ENCODE measurements at regions not wholly inside any gene's neighbourhood (a gene's known extent, or its start where the extent isn't known, plus 50 kb on each side); places are given as distances from the start of the nearest gene placed in this dataset.
"Not testable (repeated sequence)": the region's sequence is repeated elsewhere in the genome, so short reads cannot be mapped to it uniquely, and the experiment has no call there.

DNA sequence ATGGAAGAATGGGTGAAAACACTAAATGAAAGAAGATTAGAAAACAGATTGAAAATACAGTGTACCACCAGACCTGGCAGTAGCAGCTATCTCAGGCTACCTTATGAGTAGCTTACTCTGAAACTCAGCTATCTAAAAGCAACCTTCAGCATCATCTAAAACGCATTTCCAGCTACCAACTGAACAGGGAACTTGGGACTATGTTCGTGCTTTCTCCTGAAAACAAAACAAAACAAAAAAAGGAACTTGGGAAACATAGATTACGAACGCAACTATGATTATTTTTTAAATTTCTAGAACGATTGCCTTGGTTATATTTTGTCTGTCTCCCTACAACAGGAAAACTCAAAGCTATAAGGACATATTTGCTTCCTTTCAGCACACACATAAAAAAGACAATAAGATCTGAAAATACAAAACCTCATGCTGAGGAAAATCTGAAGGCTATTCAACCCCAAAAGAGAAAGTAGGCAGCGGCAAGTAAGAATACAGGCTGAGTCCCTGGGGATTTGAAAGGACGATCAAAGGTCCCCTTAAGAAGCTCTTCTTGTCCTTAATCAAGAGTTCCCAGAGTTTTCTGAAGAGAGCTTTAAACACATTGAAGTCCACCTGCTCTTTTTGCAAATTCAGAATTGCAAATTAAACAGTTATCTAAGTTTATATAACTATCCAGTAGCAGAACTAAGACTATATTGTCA is 53.4 kb downstream of the OR2K2 start:
- H3K27me3 ChIP-seq (ENCODE audit: control insufficient read depth, insufficient read depth, low read length) = no peaks in the 10 kb centered on the region
- DNase-seq (ENCODE audit: low read depth in 4 of 6, low spot score in 6 of 6) = no peak
- WGBS (ENCODE audit: insufficient coverage) = 80% methylated on average over 1 of the region's 7 CpGs
- H3K36me3 ChIP-seq (ENCODE audit: control insufficient read depth, insufficient read depth, low read length) = no peaks in the 10 kb centered on the region
- H3K4me1 ChIP-seq (ENCODE audit: control insufficient read depth, insufficient read depth, low read length) = no peaks in the 10 kb centered on the region
- no peak overlapping the region for H3K27ac ChIP-seq (ENCODE audit: low read depth, low read length)
- no peak overlapping the region for H3K4me3 ChIP-seq (ENCODE audit: low read depth, low read length)
- H3K9me3 ChIP-seq (ENCODE audit: control insufficient read depth, insufficient read depth, low read length) = no peaks in the 10 kb centered on the region

DNA sequence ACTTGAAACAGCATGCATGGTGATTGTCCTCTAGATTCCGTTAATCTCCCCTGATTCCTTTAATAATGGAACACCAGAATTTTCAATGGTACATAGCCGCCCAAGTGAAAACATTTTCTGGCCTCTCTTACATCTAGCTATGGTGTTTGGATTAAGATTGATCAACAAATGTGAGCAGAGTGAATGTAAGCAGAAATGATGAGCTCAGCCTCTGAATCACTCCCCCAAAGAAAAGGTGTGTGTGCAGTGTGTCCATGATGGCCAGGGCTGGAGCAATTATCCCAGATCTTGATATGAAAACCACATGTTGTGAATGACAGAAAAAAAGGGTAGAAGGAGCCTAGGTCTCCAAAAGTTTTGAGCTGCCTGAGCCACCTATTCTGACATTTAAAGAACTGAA is 55.3 kb downstream of the OR2K2 start:
- no peak overlapping the region for H3K4me3 ChIP-seq (ENCODE audit: low read depth, low read length)
- H3K9me3 ChIP-seq (ENCODE audit: control insufficient read depth, insufficient read depth, low read length) = no peaks in the 10 kb centered on the region
- no CpG with 5 or more reads among the region's 2 CpGs for WGBS (ENCODE audit: insufficient coverage)
- H3K4me1 ChIP-seq (ENCODE audit: control insufficient read depth, insufficient read depth, low read length) = no peaks in the 10 kb centered on the region
- no peaks in the 10 kb centered on the region for H3K27me3 ChIP-seq (ENCODE audit: control insufficient read depth, insufficient read depth, low read length)
- no peaks in the 10 kb centered on the region for H3K36me3 ChIP-seq (ENCODE audit: control insufficient read depth, insufficient read depth, low read length)
- no peak for DNase-seq (ENCODE audit: low read depth in 4 of 6, low spot score in 6 of 6)
- H3K27ac ChIP-seq (ENCODE audit: low read depth, low read length) = no peak overlapping the region

DNA sequence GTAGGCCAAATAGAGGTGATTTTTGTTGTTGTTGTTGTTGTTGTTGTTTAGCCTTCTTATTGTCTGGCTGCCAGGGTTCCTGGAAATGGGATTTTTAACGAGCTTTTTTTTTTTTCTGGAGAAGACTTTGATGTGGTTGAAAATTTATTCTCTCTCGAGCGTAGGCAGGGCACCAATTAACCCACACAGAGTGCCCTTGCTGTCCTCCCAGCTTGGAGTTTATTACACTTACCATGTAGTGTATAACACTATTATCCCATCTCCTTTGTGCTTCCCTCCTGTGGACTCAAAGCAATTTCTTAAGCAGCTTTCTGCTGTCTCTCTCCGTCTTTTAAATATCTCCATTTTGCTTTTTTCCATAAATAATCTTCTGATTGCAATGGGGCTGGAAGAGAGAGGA is 57.4 kb downstream of the OR2K2 start:
- Histone ChIP-seq H3K27me3 (ENCODE audit: control insufficient read depth, insufficient read depth, low read length) (no peaks in the 10 kb centered on the region), H3K4me3 (ENCODE audit: low read depth, low read length) (no peak overlapping the region), H3K36me3 (ENCODE audit: control insufficient read depth, insufficient read depth, low read length) (no peaks in the 10 kb centered on the region), H3K9me3 (ENCODE audit: control insufficient read depth, insufficient read depth, low read length) (no peaks in the 10 kb centered on the region), H3K4me1 (ENCODE audit: control insufficient read depth, insufficient read depth, low read length) (no peaks in the 10 kb centered on the region), H3K27ac (ENCODE audit: low read depth, low read length) (no peak overlapping the region)
- peak in 1 of 6 donors; percentile 44 for DNase-seq (ENCODE audit: low read depth in 4 of 6, low spot score in 6 of 6)
- no CpG with 5 or more reads among the region's 4 CpGs for WGBS (ENCODE audit: insufficient coverage)

DNA sequence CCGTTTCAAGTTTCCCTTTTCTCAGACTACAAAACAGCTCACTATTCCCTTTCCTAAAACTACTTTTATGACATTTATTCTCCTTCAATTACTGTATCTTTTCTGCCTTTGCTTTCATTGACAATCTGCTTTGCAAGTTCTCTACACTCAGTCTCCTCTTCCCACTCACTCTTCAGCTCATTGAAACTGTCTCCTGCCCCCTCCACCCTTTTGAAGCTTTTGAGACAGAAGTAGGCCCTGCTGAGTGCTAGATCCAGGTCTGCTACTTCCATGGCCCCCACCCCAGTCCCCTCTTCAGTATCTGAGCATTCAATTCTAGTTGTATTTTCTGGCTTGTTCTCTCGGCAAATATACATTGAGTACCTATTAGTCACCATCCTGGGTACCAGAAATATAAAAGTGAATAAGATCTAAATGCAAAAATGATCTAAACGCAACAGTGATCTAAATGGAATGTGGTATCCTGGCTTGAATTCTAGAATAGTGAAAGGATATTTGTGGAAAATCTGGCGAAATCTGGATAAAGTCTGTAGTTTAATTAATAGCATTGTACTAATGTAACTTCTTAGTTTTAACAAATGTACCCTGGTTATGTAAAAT is 58.4 kb downstream of the OR2K2 start:
- no peaks in the 10 kb centered on the region for H3K27me3 ChIP-seq (ENCODE audit: control insufficient read depth, insufficient read depth, low read length)
- no peaks in the 10 kb centered on the region for H3K36me3 ChIP-seq (ENCODE audit: control insufficient read depth, insufficient read depth, low read length)
- H3K9me3 ChIP-seq (ENCODE audit: control insufficient read depth, insufficient read depth, low read length) = no peaks in the 10 kb centered on the region
- no peaks in the 10 kb centered on the region for H3K4me1 ChIP-seq (ENCODE audit: control insufficient read depth, insufficient read depth, low read length)
- no peak overlapping the region for H3K4me3 ChIP-seq (ENCODE audit: low read depth, low read length)
- DNase-seq (ENCODE audit: low read depth in 4 of 6, low spot score in 6 of 6) = no peak
- 72% methylated on average over 1 of the region's 4 CpGs for WGBS (ENCODE audit: insufficient coverage)
- H3K27ac ChIP-seq (ENCODE audit: low read depth, low read length) = no peak overlapping the region

DNA sequence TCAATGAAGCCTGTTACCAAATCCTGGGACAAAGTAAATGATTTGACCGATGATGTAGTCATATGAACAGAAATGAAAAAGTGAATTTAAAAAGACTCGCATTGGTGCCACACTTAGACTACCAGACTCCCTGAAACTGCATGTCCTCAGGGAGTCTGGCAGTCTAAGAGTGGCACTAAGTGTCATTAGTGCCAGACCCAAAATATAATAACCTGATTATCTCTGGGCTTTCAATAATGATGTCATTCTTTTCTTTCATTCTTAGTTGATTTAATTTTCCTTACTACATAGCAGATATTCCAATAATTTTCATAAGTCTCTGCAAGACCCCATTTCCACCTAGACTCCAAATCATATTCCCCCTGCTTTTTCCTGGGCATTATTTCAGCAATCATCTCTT is 59.0 kb downstream of the OR2K2 start:
- Histone ChIP-seq H3K4me3 (ENCODE audit: low read depth, low read length) (no peak overlapping the region), H3K27ac (ENCODE audit: low read depth, low read length) (no peak overlapping the region), H3K36me3 (ENCODE audit: control insufficient read depth, insufficient read depth, low read length) (no peaks in the 10 kb centered on the region), H3K4me1 (ENCODE audit: control insufficient read depth, insufficient read depth, low read length) (no peaks in the 10 kb centered on the region), H3K9me3 (ENCODE audit: control insufficient read depth, insufficient read depth, low read length) (no peaks in the 10 kb centered on the region), H3K27me3 (ENCODE audit: control insufficient read depth, insufficient read depth, low read length) (no peaks in the 10 kb centered on the region)
- DNase-seq (ENCODE audit: low read depth in 4 of 6, low spot score in 6 of 6) = no peak
- WGBS (ENCODE audit: insufficient coverage) = no CpG with 5 or more reads among the region's 2 CpGs

DNA sequence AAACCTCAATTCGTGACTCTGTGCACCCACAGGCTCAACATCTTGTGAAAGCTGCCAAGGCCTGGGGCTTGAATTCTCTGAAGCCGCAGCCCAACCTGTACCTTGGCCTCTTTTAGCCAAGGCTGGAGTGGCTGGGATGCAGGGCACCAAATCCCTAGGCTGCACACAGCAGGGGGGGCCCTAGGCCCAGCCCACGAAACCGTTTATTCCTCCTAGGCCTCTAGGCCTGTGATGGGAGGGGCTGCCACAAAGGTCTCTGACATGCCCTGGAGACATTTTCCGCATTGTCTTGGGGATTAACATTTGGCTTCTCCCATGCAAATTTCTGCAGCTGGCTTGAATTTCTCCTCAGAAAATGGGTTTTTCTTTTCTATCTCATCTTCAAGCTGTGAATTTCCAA is 64.0 kb downstream of the OR2K2 start:
- H3K27me3 ChIP-seq (ENCODE audit: control insufficient read depth, insufficient read depth, low read length); DNase-seq (ENCODE audit: low read depth in 4 of 6, low spot score in 6 of 6); H3K4me3 ChIP-seq (ENCODE audit: low read depth, low read length); H3K36me3 ChIP-seq (ENCODE audit: control insufficient read depth, insufficient read depth, low read length); H3K4me1 ChIP-seq (ENCODE audit: control insufficient read depth, insufficient read depth, low read length); H3K9me3 ChIP-seq (ENCODE audit: control insufficient read depth, insufficient read depth, low read length); H3K27ac ChIP-seq (ENCODE audit: low read depth, low read length): not testable (repeated sequence)
- WGBS (ENCODE audit: insufficient coverage) = 91% methylated on average over 5 of the region's 5 CpGs

DNA sequence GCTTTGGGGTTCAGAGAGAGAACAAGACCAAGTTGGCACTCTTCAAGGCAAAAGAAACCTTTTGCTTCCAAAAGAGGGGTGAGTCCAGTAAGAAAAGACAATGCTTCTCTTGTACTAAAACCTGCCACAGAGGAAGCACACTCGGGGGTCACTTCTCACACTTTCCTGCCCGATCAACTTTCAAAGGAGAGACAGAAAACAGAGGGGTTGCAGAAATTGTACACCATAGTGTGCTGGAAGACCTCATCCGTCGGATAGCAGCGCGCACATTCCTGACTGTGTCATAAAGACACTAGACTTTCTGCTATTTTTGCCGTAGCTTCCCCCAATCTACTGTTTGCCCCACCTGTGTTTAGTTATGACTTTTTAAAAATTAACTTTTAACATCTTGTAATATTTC is 66.9 kb downstream of the OR2K2 start:
- DNase-seq (ENCODE audit: low read depth in 4 of 6, low spot score in 6 of 6) = no peak

DNA sequence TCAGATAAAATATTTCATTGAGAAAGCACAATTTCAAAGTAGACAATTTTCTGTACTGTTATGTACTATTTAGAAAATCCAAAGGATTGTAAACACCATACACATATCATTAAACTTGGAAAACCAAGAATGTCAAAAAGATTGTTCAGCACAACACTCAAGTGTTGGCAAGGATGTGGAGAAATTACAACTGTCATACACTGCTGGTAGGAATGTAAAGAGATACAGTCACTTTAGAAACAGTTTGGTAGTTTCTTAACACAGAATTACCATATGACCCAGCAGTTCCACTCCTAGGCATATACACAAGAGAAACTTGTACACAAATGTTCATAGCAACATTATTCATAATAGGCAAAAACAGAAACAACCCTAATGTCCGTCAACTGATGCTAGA is 71.2 kb downstream of the OR2K2 start:
- no peak for DNase-seq (ENCODE audit: low read depth in 4 of 6, low spot score in 6 of 6)
- Histone ChIP-seq H3K9me3 (ENCODE audit: control insufficient read depth, insufficient read depth, low read length) (no peaks in the 10 kb centered on the region), H3K4me1 (ENCODE audit: control insufficient read depth, insufficient read depth, low read length) (no peaks in the 10 kb centered on the region), H3K4me3 (ENCODE audit: low read depth, low read length) (no peak overlapping the region), H3K27me3 (ENCODE audit: control insufficient read depth, insufficient read depth, low read length) (no peaks in the 10 kb centered on the region), H3K36me3 (ENCODE audit: control insufficient read depth, insufficient read depth, low read length) (no peaks in the 10 kb centered on the region), H3K27ac (ENCODE audit: low read depth, low read length) (no peak overlapping the region)
- no CpG with 5 or more reads among the region's 1 CpG for WGBS (ENCODE audit: insufficient coverage)

More for the DNA sequence above, 66.9 kb downstream of the OR2K2 start:
- Histone ChIP-seq H3K4me1 (ENCODE audit: control insufficient read depth, insufficient read depth, low read length) (no peaks in the 10 kb centered on the region), H3K9me3 (ENCODE audit: control insufficient read depth, insufficient read depth, low read length) (peaks cover 1% of the 10 kb centered on the region), H3K4me3 (ENCODE audit: low read depth, low read length) (no peak overlapping the region), H3K36me3 (ENCODE audit: control insufficient read depth, insufficient read depth, low read length) (no peaks in the 10 kb centered on the region), H3K27me3 (ENCODE audit: control insufficient read depth, insufficient read depth, low read length) (no peaks in the 10 kb centered on the region), H3K27ac (ENCODE audit: low read depth, low read length) (no peak overlapping the region)
- no CpG with 5 or more reads among the region's 7 CpGs for WGBS (ENCODE audit: insufficient coverage)

DNA sequence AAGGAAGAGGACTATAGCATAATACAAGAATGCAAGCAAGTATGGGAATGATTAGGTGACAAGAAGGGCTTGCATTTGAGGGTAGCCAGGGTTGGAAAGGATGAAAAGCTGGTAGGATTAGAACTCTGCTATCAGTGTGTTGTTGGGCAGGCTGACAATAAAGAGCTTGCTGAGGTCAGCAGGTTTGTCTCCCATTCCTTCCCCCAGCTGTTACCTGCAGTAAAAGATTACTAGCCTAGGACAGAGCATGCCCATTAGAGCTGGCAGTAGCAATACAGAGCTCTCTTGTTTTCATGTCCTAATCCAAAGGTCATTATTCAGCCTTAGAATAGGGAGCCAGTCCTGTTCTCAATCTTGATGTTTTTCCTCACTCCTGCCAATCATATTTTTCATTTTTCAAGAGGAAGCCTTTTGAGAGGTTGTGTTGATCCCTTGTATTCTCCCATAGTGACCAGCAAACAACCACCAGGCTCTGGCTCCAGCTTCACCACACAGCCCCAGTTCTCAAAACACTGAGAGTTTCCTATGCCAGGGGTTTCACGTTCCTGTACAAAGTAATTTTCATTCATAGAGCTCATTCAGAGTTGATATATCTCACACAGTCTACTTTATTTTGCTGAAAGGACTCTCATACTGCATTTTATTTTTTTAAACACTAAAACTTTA is 71.7 kb downstream of the OR2K2 start:
- Histone ChIP-seq H3K4me1 (ENCODE audit: control insufficient read depth, insufficient read depth, low read length) (no peaks in the 10 kb centered on the region), H3K27me3 (ENCODE audit: control insufficient read depth, insufficient read depth, low read length) (no peaks in the 10 kb centered on the region), H3K27ac (ENCODE audit: low read depth, low read length) (no peak overlapping the region), H3K36me3 (ENCODE audit: control insufficient read depth, insufficient read depth, low read length) (no peaks in the 10 kb centered on the region), H3K4me3 (ENCODE audit: low read depth, low read length) (no peak overlapping the region), H3K9me3 (ENCODE audit: control insufficient read depth, insufficient read depth, low read length) (no peaks in the 10 kb centered on the region)
- WGBS (ENCODE audit: insufficient coverage) = no CpG with 5 or more reads among the region's 1 CpG
- no peak for DNase-seq (ENCODE audit: low read depth in 4 of 6, low spot score in 6 of 6)
